HepG2 (cell line): ENCODE measurements at regions not wholly inside any gene's neighbourhood (a gene's known extent, or its start where the extent isn't known, plus 50 kb on each side); places are given as distances from the start of the nearest gene placed in this dataset.

Source experiments
- ATAC-seq: fragments of 200-7000 bp; cut with Tn5 transposase; 3 replicates; pipeline ENCODE4 v1.9.1; 2020; ENCODE audit warnings: mild to moderate bottlenecking, moderate library complexity
- BruUV-seq: library from RNA; stranded (reverse); fragments of 400-500 nt; replicated peaks from 2 replicates; lab custom pipeline; 2021; lab: Mats Ljungman, UMichigan
- CTCF ChIA-PET: fragments of 300-600 bp; formaldehyde crosslinking; extraction: SDS; loops from one replicate; lab custom pipeline; 2021; ENCODE audit warnings: low total read pairs, inconsistent platforms, low intra/inter-chr PET ratio; lab: Yijun Ruan, JAX
- POLR2A ChIA-PET: fragments of 350-600 bp; sonication (Branson Sonifier 250); formaldehyde crosslinking; loops from one replicate; lab custom pipeline; 2020; ENCODE audit warnings: antibody characterized with exemption, inconsistent platforms; lab: Yijun Ruan, JAX
- DNase-seq: peaks from one replicate; pipeline ENCODE4 v3.0.0-alpha.2; 2015; ENCODE audit warnings: low spot score
- FAIRE-seq: peaks from 3 replicates; lab custom pipeline; 2011; peaks lifted over from hg19 to GRCh38; lab: Jason Lieb, UNC
- H2AFZ ChIP-seq: one replicate; pipeline ENCODE4 v1.6.1; 2011; ENCODE audit warnings: low read length, inconsistent platforms
- H3K27ac ChIP-seq: fragments of 300-600 bp; 3 replicates; pipeline ENCODE4 v1.8.0; 2011; ENCODE audit warnings: mixed run types, mild to moderate bottlenecking, mixed read lengths, low read length, inconsistent platforms; ENCODE audit not compliant: insufficient read depth; ENCODE audit errors: extremely low read length
- H3K27me3 ChIP-seq, 2 experiments: fragments of 200-600 bp in 1 of 2; 2 replicates in 1 of 2; 3 replicates in 1 of 2; pipeline versions ENCODE4 v1.6.0 to v1.8.0; 2011; ENCODE audit warnings: low read length in 2 of 2, mild to moderate bottlenecking in 2 of 2, moderate library complexity in 2 of 2, inconsistent platforms in 1 of 2; ENCODE audit not compliant: insufficient read depth in 2 of 2, control insufficient read depth in 1 of 2
- H3K36me3 ChIP-seq, 2 experiments: fragments of 200-600 bp in 1 of 2; replicated peaks in 1 of 2; 2 replicates in 1 of 2; 3 replicates in 1 of 2; pipeline versions ENCODE4 v1.5.1 to v1.8.0; 2011; ENCODE audit warnings: low read length in 2 of 2, inconsistent platforms in 1 of 2; ENCODE audit not compliant: insufficient read depth in 2 of 2, control insufficient read depth in 1 of 2
- H3K4me1 ChIP-seq: 2 replicates; pipeline ENCODE4 v1.5.1; 2012; ENCODE audit warnings: low read length, inconsistent platforms; ENCODE audit not compliant: insufficient read depth
- H3K4me2 ChIP-seq: 2 replicates; pipeline ENCODE4 v1.6.0; 2011; ENCODE audit warnings: low read depth, low read length, inconsistent platforms
- H3K4me3 ChIP-seq, 3 experiments: fragments of 200-600 bp in 1 of 3; sonication (generic), shearing (Covaris generic) in 1 of 3; replicated peaks in 1 of 3; 2 replicates each; pipeline ENCODE4 v1.5.1; 2011 to 2016; ENCODE audit warnings: low read length in 3 of 3, inconsistent platforms in 2 of 3, low read depth in 2 of 3, mild to moderate bottlenecking in 2 of 3, control low read depth in 1 of 3, mixed read lengths in 1 of 3; ENCODE audit not compliant: insufficient read depth in 1 of 3
- H3K79me2 ChIP-seq: one replicate; pipeline ENCODE4 v1.6.1; 2011; ENCODE audit warnings: low read length, inconsistent platforms; ENCODE audit not compliant: insufficient read depth
- H3K9ac ChIP-seq: 2 replicates; pipeline ENCODE4 v1.6.0; 2011; ENCODE audit warnings: mild to moderate bottlenecking, low read depth, low read length, inconsistent platforms; ENCODE audit not compliant: insufficient read depth
- H3K9me3 ChIP-seq: 2 replicates; pipeline ENCODE4 v1.5.1; 2012; ENCODE audit warnings: mild to moderate bottlenecking, low read length
- H4K20me1 ChIP-seq: 2 replicates; pipeline ENCODE4 v1.6.0; 2011; ENCODE audit warnings: inconsistent platforms, mild to moderate bottlenecking, low read length, moderate library complexity; ENCODE audit not compliant: insufficient read depth
- AGO1 ChIP-seq: fragments of 200-400 bp; formaldehyde crosslinking; IDR thresholded peaks from 2 replicates; pipeline ENCODE4 v1.6.1; 2017; ENCODE audit warnings: mild to moderate bottlenecking, low read depth, low read length, moderate library complexity; ENCODE audit not compliant: poor library complexity, severe bottlenecking
- ARNT2 ChIP-seq: sonication (generic); formaldehyde crosslinking; IDR thresholded peaks from 2 replicates; pipeline ENCODE4 v1.8.0; 2022; ENCODE audit warnings: mild to moderate bottlenecking, low read depth, missing genetic modification reagents, moderate library complexity
- GTF3A ChIP-seq: sonication (generic); formaldehyde crosslinking; conservative IDR thresholded peaks from 2 replicates; pipeline ENCODE4 v1.4.0; 2020; ENCODE audit warnings: mild to moderate bottlenecking, missing genetic modification reagents
- JUN ChIP-seq: sonication (generic); formaldehyde crosslinking; IDR thresholded peaks from 2 replicates; pipeline ENCODE4 v1.4.0; 2020; ENCODE audit warnings: mild to moderate bottlenecking, missing genetic modification reagents
- MTF1 ChIP-seq: sonication (generic); formaldehyde crosslinking; IDR thresholded peaks from 2 replicates; pipeline ENCODE4 v1.5.0; 2020; ENCODE audit warnings: missing genetic modification reagents
- MTF2 ChIP-seq: sonication (generic); formaldehyde crosslinking; IDR thresholded peaks from 2 replicates; pipeline ENCODE4 v1.5.0; 2020; ENCODE audit warnings: missing genetic modification reagents, borderline replicate concordance
- RBM22 ChIP-seq: fragments of 200-400 bp; formaldehyde crosslinking; optimal IDR thresholded peaks from 2 replicates; pipeline ENCODE3; 2017; ENCODE audit warnings: mild to moderate bottlenecking, low read length, moderate library complexity
- RORA ChIP-seq: sonication (generic); formaldehyde crosslinking; IDR thresholded peaks from 2 replicates; pipeline ENCODE4 v1.5.0; 2020; ENCODE audit warnings: mild to moderate bottlenecking, missing genetic modification reagents, moderate library complexity
- ZNF788 ChIP-seq: sonication (generic); formaldehyde crosslinking; IDR thresholded peaks from 2 replicates; pipeline ENCODE4 v1.5.0; 2020; ENCODE audit warnings: mild to moderate bottlenecking, missing genetic modification reagents, borderline replicate concordance
- ZNF816 ChIP-seq: sonication (generic); formaldehyde crosslinking; IDR thresholded peaks from 2 replicates; pipeline ENCODE4 v1.8.0; 2022; ENCODE audit warnings: missing genetic modification reagents, mild to moderate bottlenecking, borderline replicate concordance
- ZSCAN21 ChIP-seq: sonication (generic); formaldehyde crosslinking; IDR thresholded peaks from 2 replicates; pipeline ENCODE4 v1.8.0; 2022; ENCODE audit warnings: mild to moderate bottlenecking, missing genetic modification reagents, moderate library complexity, borderline replicate concordance
- WGBS: methylation state at CpG from one replicate; pipeline ENCODE4 v1.1.6; 2017; ENCODE audit warnings: low lambda C conversion rate; 5-methylcytosine and 5-hydroxymethylcytosine counted together
- in situ Hi-C: cut with HindIII; loops from 2 replicates; pipeline ENCODE4 v1.10.0; 2017; ENCODE audit warnings: low pct_unique_long_range_greater_than_20kb; ENCODE audit not compliant: extremely low pct_ligation_motif_present
- intact Hi-C: fragments of 100-400 bp; cut with micrococcal nuclease; formaldehyde crosslinking; loops from one replicate; pipeline ENCODE4 v1.10.0; 2022; ENCODE audit not compliant: unreplicated experiment
- TF ChIP-seq, protein P1 (sequence below): sonication (generic); formaldehyde crosslinking; IDR thresholded peaks from 2 replicates; pipeline ENCODE4 v1.5.0; 2020; ENCODE audit warnings: missing genetic modification reagents
- TF ChIP-seq, protein P2 (sequence below): sonication (generic); formaldehyde crosslinking; IDR thresholded peaks from 2 replicates; pipeline ENCODE4 v1.5.0; 2020; ENCODE audit warnings: mild to moderate bottlenecking, missing genetic modification reagents
- TF ChIP-seq, protein P3 (sequence below): sonication (generic); formaldehyde crosslinking; IDR thresholded peaks from 2 replicates; pipeline ENCODE4 v1.8.0; 2022; ENCODE audit warnings: missing genetic modification reagents, mild to moderate bottlenecking, borderline replicate concordance
- TF ChIP-seq, protein P4 (sequence below): sonication (generic); formaldehyde crosslinking; IDR thresholded peaks from 2 replicates; pipeline ENCODE4 v1.9.0; 2021; ENCODE audit warnings: missing genetic modification reagents, mild to moderate bottlenecking, borderline replicate concordance
- TF ChIP-seq, protein P5 (sequence below): sonication (generic); formaldehyde crosslinking; conservative IDR thresholded peaks from 2 replicates; pipeline ENCODE4 v1.4.0; 2020; ENCODE audit warnings: missing genetic modification reagents
- TF ChIP-seq, protein P6 (sequence below): sonication (generic); formaldehyde crosslinking; IDR thresholded peaks from 2 replicates; pipeline ENCODE4 v1.4.0; 2020; ENCODE audit warnings: low read depth, mild to moderate bottlenecking, missing genetic modification reagents

DNA sequence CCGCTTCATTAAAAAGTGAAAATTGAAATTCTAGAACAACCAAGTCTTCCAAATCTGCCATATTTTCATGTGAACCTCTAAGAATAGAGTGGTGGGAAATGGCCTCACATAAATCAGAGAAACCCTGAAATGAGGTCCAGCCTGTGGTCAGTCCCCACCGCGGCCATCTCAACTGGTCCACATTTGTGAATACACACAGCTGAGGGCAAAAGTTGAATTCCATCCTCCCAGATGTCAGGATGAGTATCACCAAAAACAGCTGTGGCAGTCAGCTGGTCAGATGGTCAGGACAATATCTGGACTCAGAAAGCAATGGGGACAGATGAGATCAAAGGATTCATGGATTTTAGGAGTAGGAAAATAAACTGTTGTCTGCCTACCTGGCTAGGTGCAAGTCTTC, 219.4 kb upstream of the NCKAP5 start:
- Histone ChIP-seq H4K20me1 (no peaks in the 10 kb centered on the region), H3K4me2 (no peak overlapping the region), H3K79me2 (no peaks in the 10 kb centered on the region), H3K36me3 (no peaks in the 10 kb centered on the region), H3K27me3 (peaks cover 0 to 4% of the 10 kb centered on the region in 2 experiments; a peak in 1 of 5 replicates), H3K4me1 (peaks cover 6% of the 10 kb centered on the region), H3K4me3 (no peak overlapping the region), H3K9ac (no peak overlapping the region), H3K9me3 (no peaks in the 10 kb centered on the region), H3K27ac (no peak overlapping the region), H2AFZ (no peak overlapping the region)
- no TSS peak for BruUV-seq
- ChIA-PET POLR2A (no interaction called here), CTCF (no interaction called here)
- WGBS, result 70% methylated on average over 3 of the region's 3 CpGs
- DNase-seq, result no peak
- no peak for ATAC-seq
- in situ Hi-C loops, result no loop called here
- intact Hi-C loops, result no loop called here
- no peak for FAIRE-seq
- TF ChIP-seq RBM22 (no peak), GTF3A (CRISPR knock-in tag) (no peak), RORA (CRISPR knock-in tag) (no peak), ZSCAN21 (no peak), ARNT2 (CRISPR knock-in tag) (no peak), MTF1 (CRISPR knock-in tag) (no peak), ZNF788 (no peak), AGO1 (no peak), ZNF816 (CRISPR knock-in tag) (no peak), JUN (CRISPR knock-in tag) (no peak), MTF2 (CRISPR knock-in tag) (no peak)
- TF ChIP-seq, protein P1, sequence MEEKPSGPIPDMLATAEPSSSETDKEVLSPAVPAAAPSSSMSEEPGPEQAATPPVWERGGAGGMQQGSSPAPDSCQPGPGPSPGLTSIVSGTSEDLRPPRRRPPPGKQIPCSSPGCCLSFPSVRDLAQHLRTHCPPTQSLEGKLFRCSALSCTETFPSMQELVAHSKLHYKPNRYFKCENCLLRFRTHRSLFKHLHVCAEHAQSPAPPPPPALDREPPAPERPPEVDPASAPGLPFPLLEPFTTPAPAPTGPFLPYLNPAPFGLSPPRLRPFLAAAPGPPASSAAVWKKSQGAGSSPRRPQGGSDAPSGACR, result no peak
- TF ChIP-seq, protein P2, sequence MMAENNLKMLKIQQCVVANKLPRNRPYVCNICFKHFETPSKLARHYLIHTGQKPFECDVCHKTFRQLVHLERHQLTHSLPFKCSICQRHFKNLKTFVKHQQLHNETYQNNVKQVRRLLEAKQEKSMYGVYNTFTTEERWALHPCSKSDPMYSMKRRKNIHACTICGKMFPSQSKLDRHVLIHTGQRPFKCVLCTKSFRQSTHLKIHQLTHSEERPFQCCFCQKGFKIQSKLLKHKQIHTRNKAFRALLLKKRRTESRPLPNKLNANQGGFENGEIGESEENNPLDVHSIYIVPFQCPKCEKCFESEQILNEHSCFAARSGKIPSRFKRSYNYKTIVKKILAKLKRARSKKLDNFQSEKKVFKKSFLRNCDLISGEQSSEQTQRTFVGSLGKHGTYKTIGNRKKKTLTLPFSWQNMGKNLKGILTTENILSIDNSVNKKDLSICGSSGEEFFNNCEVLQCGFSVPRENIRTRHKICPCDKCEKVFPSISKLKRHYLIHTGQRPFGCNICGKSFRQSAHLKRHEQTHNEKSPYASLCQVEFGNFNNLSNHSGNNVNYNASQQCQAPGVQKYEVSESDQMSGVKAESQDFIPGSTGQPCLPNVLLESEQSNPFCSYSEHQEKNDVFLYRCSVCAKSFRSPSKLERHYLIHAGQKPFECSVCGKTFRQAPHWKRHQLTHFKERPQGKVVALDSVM (CRISPR knock-in tag), result no peak
- TF ChIP-seq, protein P3, sequence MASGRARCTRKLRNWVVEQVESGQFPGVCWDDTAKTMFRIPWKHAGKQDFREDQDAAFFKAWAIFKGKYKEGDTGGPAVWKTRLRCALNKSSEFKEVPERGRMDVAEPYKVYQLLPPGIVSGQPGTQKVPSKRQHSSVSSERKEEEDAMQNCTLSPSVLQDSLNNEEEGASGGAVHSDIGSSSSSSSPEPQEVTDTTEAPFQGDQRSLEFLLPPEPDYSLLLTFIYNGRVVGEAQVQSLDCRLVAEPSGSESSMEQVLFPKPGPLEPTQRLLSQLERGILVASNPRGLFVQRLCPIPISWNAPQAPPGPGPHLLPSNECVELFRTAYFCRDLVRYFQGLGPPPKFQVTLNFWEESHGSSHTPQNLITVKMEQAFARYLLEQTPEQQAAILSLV (CRISPR knock-in tag), result no peak
- TF ChIP-seq, protein P4, sequence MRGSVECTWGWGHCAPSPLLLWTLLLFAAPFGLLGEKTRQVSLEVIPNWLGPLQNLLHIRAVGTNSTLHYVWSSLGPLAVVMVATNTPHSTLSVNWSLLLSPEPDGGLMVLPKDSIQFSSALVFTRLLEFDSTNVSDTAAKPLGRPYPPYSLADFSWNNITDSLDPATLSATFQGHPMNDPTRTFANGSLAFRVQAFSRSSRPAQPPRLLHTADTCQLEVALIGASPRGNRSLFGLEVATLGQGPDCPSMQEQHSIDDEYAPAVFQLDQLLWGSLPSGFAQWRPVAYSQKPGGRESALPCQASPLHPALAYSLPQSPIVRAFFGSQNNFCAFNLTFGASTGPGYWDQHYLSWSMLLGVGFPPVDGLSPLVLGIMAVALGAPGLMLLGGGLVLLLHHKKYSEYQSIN (CRISPR knock-in tag), result no peak
- TF ChIP-seq, protein P5, sequence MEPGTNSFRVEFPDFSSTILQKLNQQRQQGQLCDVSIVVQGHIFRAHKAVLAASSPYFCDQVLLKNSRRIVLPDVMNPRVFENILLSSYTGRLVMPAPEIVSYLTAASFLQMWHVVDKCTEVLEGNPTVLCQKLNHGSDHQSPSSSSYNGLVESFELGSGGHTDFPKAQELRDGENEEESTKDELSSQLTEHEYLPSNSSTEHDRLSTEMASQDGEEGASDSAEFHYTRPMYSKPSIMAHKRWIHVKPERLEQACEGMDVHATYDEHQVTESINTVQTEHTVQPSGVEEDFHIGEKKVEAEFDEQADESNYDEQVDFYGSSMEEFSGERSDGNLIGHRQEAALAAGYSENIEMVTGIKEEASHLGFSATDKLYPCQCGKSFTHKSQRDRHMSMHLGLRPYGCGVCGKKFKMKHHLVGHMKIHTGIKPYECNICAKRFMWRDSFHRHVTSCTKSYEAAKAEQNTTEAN (CRISPR knock-in tag), result no peak
- TF ChIP-seq, protein P6, sequence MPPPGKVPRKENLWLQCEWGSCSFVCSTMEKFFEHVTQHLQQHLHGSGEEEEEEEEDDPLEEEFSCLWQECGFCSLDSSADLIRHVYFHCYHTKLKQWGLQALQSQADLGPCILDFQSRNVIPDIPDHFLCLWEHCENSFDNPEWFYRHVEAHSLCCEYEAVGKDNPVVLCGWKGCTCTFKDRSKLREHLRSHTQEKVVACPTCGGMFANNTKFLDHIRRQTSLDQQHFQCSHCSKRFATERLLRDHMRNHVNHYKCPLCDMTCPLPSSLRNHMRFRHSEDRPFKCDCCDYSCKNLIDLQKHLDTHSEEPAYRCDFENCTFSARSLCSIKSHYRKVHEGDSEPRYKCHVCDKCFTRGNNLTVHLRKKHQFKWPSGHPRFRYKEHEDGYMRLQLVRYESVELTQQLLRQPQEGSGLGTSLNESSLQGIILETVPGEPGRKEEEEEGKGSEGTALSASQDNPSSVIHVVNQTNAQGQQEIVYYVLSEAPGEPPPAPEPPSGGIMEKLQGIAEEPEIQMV (CRISPR knock-in tag), result no peak
